HG03280 (cell line): ENCODE measurements at regions not wholly inside any gene's neighbourhood (a gene's known extent, or its start where the extent isn't known, plus 50 kb on each side); places are given as distances from the start of the nearest gene placed in this dataset.
A peak's percentile ranks its signal among the peaks of the same experiment; 100 is the strongest.
"Not testable (repeated sequence)": the region's sequence is repeated elsewhere in the genome, so short reads cannot be mapped to it uniquely, and the experiment has no call there.

Source experiments
- ATAC-seq: cut with Tn5 transposase; IDR thresholded peaks from one replicate; pipeline ENCODE4 v1.9.1; 2021; ENCODE audit warnings: mild to moderate bottlenecking, moderate library complexity; ENCODE audit not compliant: unreplicated experiment

DNA sequence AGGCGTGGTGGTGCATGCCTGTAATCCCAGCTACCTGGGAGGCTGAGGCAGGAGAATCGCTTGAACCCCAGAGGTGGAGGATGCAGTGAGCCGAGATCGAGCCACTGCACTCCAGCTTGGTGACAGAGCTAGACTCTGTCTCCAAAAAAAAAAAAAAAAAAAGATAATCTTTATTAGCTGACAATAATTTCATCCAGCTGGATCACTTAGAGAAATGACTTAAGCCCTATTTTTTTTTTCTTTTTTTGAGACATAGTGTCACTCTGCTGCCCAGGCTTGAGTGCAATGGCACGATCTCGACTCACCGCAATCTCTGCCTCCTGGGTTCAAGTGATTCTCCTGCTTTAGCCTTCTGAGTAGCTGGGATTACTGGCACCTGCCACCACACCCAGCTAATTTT is 51.6 kb upstream of the MAP4K4 start:
- ATAC-seq, result not testable (repeated sequence)

- ATAC-seq, result no peak
These were observed 52.6 kb upstream of the MAP4K4 start for GRCh38 chr2:101644842-101645383.

DNA sequence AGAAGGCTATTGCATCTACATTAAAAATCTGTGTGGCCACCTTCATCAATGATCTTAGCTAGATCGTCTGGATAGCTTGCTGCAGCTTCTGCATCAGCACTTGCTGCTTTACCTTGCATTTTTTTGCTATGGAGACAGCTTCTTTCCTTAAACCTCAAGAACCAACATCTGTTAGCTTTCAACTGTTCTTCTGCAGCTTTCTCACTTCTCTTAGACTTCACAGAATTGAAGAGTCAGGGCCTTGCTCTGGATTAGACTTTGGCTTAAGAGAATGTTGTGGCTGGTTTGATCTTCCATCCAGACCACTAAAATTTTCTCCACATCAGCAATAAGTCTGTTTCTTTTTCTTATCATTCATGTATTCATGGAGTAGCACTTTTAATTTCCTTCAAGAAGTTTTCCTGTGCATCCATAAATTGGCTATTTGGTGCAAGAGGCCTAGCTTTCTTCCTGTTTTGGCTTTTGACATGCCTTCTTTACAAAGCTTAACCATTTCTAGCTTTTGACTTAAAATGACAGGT is 54.4 kb upstream of the MAP4K4 start:
- ATAC-seq, result no peak

DNA sequence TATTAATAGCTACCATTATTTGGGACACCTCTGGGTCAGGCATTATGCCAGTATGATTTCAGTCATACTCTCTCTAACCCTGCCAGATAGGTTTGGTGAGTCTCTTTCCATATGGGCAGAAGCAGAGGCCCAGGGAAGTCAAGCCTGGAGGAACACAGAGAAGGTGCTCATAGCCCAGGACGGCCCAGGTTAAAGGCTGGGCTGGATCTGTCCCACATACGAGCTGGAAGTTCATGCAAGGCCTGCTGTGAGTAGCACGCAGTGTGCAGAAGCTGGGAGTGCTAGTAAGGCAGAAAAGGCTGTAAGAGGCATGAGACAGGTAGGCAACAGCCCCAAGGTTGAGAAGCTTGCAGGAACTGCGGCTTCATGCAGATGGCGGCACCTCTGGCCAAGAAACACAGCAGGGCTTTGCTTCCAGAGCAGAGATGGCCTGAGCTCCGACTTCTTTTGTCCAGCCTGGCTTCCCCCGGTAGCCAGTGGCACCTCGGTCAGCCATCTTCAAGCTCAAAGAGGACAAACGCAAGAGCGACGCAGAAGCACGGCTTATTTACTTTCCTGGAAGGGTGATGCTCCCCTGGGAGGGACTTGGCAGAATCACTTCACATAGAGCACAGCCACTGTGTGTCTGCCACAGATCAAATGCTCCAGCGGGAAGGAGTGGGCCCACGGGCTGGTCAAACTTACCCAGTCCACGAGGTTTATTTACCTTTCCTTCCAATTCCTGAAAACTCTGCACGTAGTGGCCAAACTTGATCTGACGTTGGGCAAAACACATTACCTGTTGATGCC is 58.5 kb upstream of the MAP4K4 start:
- no peak for ATAC-seq

DNA sequence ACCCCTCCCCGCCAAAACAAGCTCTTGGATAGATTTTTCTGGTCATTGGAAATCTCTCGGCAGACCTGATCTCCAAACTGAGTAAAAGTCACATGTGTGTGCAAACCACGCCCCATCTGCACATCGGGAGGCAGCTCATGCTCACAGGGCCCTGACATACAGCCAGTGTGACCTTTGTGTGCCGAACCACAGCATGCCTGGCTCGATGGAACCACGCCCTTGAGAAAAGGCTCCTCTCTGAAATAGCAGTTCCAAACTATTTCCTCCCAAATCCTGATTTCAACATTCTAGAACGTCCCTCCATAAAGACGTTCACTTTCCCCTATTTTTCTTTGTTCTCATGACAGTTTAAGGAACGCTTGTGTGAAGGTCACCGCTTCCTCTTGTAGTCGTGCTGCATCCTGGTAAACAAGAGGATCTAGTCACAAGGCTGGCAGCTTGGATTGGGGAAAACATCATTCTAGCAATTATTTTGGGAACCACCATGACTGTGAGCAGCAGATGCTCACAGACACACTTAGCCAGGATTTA is 59.3 kb upstream of the MAP4K4 start:
- no peak for ATAC-seq

DNA sequence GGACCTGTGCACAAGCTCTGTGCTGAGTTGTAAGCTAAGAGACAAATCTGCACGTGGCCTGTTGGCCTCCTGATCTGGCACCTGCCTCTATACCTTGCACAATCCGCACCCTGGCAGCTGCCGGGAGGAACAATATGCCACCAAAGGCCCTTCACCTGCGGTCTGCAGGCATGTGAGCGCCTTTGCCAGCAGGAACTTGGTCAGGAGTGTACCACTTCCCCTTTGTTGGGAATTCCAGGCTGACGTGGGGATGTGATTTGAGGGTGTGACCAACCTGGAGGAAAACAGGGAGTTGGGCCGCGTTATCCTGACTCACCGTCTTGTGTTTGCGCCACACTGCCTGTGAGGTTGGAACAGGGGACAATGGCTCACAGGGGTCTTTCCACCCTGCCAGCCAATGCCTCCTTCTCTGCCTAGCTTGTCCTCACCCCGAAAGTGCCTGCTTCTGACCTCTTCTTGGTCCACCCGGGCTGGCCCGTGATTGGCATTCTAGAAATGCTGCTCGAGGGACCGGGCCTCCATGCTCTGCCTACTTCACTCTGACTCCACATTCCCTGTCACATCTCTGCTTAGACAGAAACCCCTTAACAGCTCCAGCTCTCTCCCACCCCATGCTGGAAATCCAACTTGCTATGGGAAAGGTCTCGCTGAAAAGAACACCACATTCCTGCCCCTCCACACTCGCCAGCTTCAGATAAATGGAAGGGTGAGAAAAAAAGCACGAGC is 67.1 kb upstream of the MAP4K4 start:
- ATAC-seq, result no peak

DNA sequence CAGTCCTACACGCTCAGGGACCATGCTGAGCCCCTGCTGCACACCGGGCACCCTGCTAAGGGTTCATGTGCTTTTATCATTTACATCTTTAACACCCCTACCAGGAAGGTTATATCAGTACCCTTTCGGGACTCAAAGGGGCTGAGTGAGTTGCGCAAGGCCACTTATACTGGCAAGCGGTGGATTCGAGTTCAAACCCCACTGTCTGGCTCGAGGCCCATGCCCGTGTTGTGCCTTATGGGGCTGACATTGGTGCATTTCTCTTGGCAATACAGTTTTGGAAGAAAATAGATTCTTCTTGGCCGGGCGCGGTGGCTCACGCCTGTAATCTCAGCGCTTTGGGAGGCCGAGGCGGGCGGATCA is 69.5 kb upstream of the MAP4K4 start:
- ATAC-seq, result no peak

GRCh38 chr2:101627285-101628029 is 70.0 kb upstream of the MAP4K4 start:
- no peak for ATAC-seq

DNA sequence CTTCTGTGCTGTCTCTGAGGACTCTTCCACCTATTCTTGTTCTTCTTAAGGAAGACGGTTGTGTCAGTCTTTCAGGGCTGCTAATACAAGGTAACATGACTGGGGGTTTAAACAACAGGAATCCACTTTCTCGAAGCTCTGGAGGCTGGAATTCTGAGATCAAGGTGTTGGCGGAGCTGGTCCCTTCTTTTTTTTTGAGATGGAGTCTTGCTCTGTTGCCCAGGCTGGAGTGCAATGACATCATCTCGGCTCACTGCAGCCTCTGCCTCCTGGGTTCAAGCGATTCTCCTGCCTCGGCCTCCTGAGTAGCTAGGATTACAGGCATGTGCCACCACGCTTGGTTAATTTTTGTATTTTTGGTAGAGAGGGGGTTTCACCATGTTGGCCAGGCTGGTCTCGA is 71.7 kb upstream of the MAP4K4 start:
- ATAC-seq, result not testable (repeated sequence)

GRCh38 chr2:101625387-101625786 is 72.1 kb upstream of the MAP4K4 start:
- no peak for ATAC-seq

DNA sequence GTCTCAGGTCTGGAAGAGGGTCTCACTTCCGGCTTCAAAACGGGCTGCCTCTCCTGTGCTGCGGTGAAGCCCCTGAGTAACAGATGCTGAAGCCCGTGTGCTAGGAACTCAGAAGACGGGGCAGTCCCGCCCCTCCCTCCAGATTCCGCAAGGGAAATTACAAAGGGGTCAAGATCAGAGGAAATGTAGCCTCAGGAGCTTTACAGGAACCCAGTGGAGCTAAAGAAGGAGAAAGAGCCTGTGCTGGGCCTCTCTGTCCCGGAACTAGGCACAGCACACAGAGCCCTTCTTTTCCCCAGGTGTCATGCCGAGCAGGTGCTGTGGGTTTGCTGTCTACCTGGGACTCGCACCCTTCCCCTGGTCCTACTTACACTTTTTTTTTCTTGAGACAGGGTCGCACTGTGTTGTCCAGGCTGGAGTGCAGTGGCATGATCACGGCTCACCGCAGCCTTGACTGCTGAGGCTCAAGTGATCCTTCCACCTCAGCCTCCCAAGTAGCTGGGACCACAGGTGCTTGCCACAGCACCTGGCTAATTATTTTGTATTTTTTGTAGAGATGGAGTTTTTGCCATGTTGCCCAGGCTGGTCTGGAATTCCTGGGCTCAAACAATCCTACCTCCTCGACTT is 72.7 kb upstream of the MAP4K4 start:
- ATAC-seq, result no peak

- peak; percentile 61 for ATAC-seq
These were observed 74.4 kb upstream of the MAP4K4 start for GRCh38 chr2:101623031-101623521.

DNA sequence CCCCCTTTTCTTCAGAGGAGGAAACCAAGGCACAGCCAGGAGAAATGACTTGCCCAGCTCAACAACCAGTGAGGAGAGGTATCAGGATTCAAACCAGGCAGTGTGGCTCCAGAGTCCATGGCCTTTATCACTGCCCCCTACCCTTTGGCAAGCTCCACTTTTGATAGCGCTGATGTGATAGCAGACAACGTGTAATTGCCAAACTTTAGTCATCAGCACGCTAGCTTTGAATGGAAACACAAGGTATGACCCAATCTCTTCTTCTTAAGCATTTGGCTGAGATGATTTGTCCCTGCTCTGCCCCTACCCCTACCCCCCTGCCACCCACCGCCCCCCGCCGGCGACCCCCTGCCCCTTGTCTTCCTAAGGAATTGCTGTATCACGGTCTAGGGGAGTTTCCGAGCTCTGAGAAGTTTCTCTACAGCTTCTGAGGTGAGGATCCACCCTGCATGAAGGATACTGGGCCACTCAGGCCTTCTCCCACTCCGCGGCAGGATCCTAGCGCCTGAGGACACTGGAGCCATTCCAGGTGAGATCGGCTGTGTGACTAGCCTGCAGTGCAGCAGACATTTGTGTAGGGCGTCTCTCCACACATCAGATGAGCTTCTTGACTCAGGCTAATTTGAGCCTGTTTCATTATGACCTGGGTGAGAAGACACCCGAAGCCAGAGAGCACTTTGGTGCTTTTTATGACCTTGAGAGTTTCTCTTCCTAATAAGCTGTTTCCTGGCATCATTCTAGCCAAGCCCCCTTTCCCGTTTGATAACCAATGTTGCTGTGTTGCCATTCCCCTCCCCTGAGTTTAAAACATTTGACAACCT is 75.1 kb upstream of the MAP4K4 start:
- peak; percentile 70 for ATAC-seq

- ATAC-seq, result no peak
These were observed 78.3 kb upstream of the MAP4K4 start for GRCh38 chr2:101619191-101619591.

DNA sequence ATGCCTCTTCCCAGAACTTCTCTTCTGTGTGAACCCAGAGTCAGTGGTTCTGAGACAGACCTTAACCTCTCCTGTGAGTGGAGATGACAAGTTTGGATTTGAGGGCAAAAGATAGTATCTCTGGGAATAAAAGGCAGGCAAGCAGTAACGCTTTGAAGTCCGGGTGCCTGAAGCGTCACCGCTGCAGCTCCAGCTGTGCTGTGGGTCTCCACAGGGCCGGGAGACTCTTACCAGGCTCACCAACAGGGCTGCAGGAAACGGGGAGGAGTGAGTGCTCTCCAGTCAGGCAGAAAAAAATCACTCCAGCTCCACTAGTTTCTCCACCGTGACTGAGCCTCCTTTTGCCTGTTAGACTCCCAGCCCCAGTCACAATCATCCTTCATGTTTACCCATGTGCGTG is 79.7 kb upstream of the MAP4K4 start:
- ATAC-seq, result no peak

- ATAC-seq, result no peak
These were observed 80.3 kb upstream of the MAP4K4 start for GRCh38 chr2:101617188-101617587.

- ATAC-seq, result no peak
These were observed 83.3 kb upstream of the MAP4K4 start for GRCh38 chr2:101614127-101614759.

GRCh38 chr2:101613056-101613704 is 84.3 kb upstream of the MAP4K4 start:
- ATAC-seq, result no peak

DNA sequence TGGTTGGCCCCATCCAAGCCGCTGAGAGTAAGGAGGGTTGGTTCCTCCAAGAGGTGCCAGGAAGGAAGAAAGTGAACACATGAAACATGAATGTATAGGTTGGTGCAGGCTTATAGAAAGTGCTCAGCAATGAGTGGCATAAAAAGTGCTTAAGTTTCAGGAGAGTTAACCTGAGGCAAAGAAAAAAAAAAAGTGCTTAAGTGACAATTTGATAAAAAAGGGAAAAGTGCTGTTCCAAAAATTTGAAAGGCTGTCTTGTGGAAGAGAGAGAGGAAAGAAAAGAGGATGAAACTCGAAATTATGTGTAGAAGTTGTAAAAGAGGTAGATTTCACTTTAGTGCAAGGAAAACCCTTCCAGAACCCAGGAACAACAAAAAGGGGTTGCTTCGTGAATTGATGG is 85.5 kb upstream of the MAP4K4 start:
- ATAC-seq, result no peak
